IMR-90 (cell line): ENCODE measurements at regions not wholly inside any gene's neighbourhood (a gene's known extent, or its start where the extent isn't known, plus 50 kb on each side); places are given as distances from the start of the nearest gene placed in this dataset.

ENCODE experiments used
- ATAC-seq: fragments of 200-7000 bp; cut with Tn5 transposase; 2 replicates; pipeline ENCODE4 v1.9.1; 2020; ENCODE audit warnings: low read depth, mild to moderate bottlenecking, moderate library complexity
- BruUV-seq: library from RNA; stranded (reverse); fragments of 400-500 nt; replicated peaks from 2 replicates; lab custom pipeline; 2021; lab: Mats Ljungman, UMichigan
- CTCF ChIA-PET: fragments of 300-600 bp; formaldehyde crosslinking; extraction: SDS; loops from one replicate; lab custom pipeline; 2021; ENCODE audit warnings: antibody characterized with exemption; lab: Yijun Ruan, JAX
- POLR2A ChIA-PET: fragments of 300-600 bp; sonication (Branson Sonifier 250); formaldehyde crosslinking; loops from one replicate; lab custom pipeline; 2022; ENCODE audit warnings: antibody characterized with exemption; ENCODE audit not compliant: unreplicated experiment; lab: Charles Lee
- DNase-seq: peaks from one replicate; pipeline ENCODE4 v3.0.0; 2013
- H2AFZ ChIP-seq: replicated peaks from 2 replicates; pipeline ENCODE3; 2013; ENCODE audit warnings: low read length, mild to moderate bottlenecking; ENCODE audit not compliant: poor library complexity
- H2AK5ac ChIP-seq: 2 replicates; pipeline ENCODE4 v1.6.1; 2013; ENCODE audit warnings: low read depth, low read length, inconsistent platforms
- H2AK9ac ChIP-seq: replicated peaks from 2 replicates; pipeline ENCODE3; 2013; ENCODE audit warnings: mild to moderate bottlenecking, low read depth, low read length, moderate library complexity; ENCODE audit not compliant: poor library complexity
- H2BK120ac ChIP-seq: 2 replicates; pipeline ENCODE4 v1.6.1; 2013; ENCODE audit warnings: low read depth, low read length, inconsistent platforms
- H2BK15ac ChIP-seq: 3 replicates; pipeline ENCODE4 v1.6.1; 2013; ENCODE audit warnings: low read depth, low read length, inconsistent platforms
- H2BK20ac ChIP-seq: 2 replicates; pipeline ENCODE4 v1.6.1; 2013; ENCODE audit warnings: low read depth, mild to moderate bottlenecking, inconsistent platforms, low read length, moderate library complexity
- H2BK5ac ChIP-seq: 2 replicates; pipeline ENCODE4 v1.6.1; 2013; ENCODE audit warnings: mild to moderate bottlenecking, low read depth, low read length, inconsistent platforms; ENCODE audit not compliant: poor library complexity, severe bottlenecking
- H3K14ac ChIP-seq: replicated peaks from 2 replicates; pipeline ENCODE4 v1.6.1; 2013; ENCODE audit warnings: low read depth, low read length, inconsistent platforms
- H3K18ac ChIP-seq: 2 replicates; pipeline ENCODE4 v1.6.1; 2013; ENCODE audit warnings: low read depth, low read length, control low read depth
- H3K23ac ChIP-seq: 2 replicates; pipeline ENCODE4 v1.6.1; 2013; ENCODE audit warnings: low read depth, low read length, inconsistent platforms
- H3K27ac ChIP-seq: 2 replicates; pipeline ENCODE4 v1.5.1; 2013; ENCODE audit warnings: mild to moderate bottlenecking, control low read depth, low read length; ENCODE audit not compliant: insufficient read depth
- H3K27me3 ChIP-seq: 2 replicates; pipeline ENCODE4 v1.6.1; 2013; ENCODE audit warnings: low read length; ENCODE audit not compliant: control insufficient read depth, insufficient read depth
- H3K36me3 ChIP-seq: 2 replicates; pipeline ENCODE4 v1.6.1; 2013; ENCODE audit warnings: low read length, mixed read lengths; ENCODE audit not compliant: control insufficient read depth, insufficient read depth
- H3K4ac ChIP-seq: 2 replicates; pipeline ENCODE4 v1.6.1; 2013; ENCODE audit warnings: low read depth, low read length, inconsistent platforms
- H3K4me1 ChIP-seq: 2 replicates; pipeline ENCODE4 v1.6.1; 2013; ENCODE audit warnings: low read length, mixed read lengths; ENCODE audit not compliant: control insufficient read depth, insufficient read depth
- H3K4me2 ChIP-seq: 2 replicates; pipeline ENCODE4 v1.6.1; 2013; ENCODE audit warnings: low read depth, mild to moderate bottlenecking, control low read depth, low read length, moderate library complexity
- H3K4me3 ChIP-seq: 2 replicates; pipeline ENCODE4 v1.5.1; 2013; ENCODE audit warnings: low read depth, mild to moderate bottlenecking, control low read depth, low read length, moderate library complexity; ENCODE audit not compliant: insufficient read depth
- H3K56ac ChIP-seq: 2 replicates; pipeline ENCODE4 v1.6.1; 2013; ENCODE audit warnings: low read length, inconsistent platforms; ENCODE audit not compliant: insufficient read depth; ENCODE audit errors: extremely low read depth
- H3K79me1 ChIP-seq, 2 experiments: 2 replicates each; pipeline ENCODE4 v1.6.1; 2013; ENCODE audit warnings: low read length in 2 of 2, inconsistent platforms in 1 of 2, low read depth in 1 of 2
- H3K9ac ChIP-seq: 2 replicates; pipeline ENCODE4 v1.6.1; 2013; ENCODE audit warnings: low read depth, low read length, control low read depth
- H3K9me1 ChIP-seq: 2 replicates; pipeline ENCODE4 v1.6.1; 2013; ENCODE audit warnings: low read length, inconsistent platforms; ENCODE audit not compliant: insufficient read depth
- H3K9me3 ChIP-seq: 2 replicates; pipeline ENCODE4 v1.6.1; 2013; ENCODE audit warnings: low read length; ENCODE audit not compliant: control insufficient read depth, insufficient read depth
- H4K20me1 ChIP-seq: 2 replicates; pipeline ENCODE4 v1.6.1; 2013; ENCODE audit warnings: low read length, inconsistent platforms; ENCODE audit not compliant: insufficient read depth
- H4K5ac ChIP-seq: 2 replicates; pipeline ENCODE4 v1.6.1; 2013; ENCODE audit warnings: mild to moderate bottlenecking, low read depth, low read length, control low read depth
- H4K8ac ChIP-seq, 2 experiments: 2 replicates each; pipeline ENCODE4 v1.6.1; 2013; ENCODE audit warnings: low read depth in 2 of 2, low read length in 2 of 2, control low read depth in 1 of 2, inconsistent platforms in 1 of 2
- H4K91ac ChIP-seq: 2 replicates; pipeline ENCODE4 v1.6.1; 2013; ENCODE audit warnings: low read depth, low read length, inconsistent platforms; ENCODE audit not compliant: insufficient read depth
- CEBPB ChIP-seq: IDR thresholded peaks from 2 replicates; pipeline ENCODE4 v1.6.1; 2012; ENCODE audit warnings: low read depth, low read length, improper control_type of control experiment
- ELK1 ChIP-seq: fragments of 150-350 bp; IDR thresholded peaks from 2 replicates; pipeline ENCODE4 v1.6.1; 2016; ENCODE audit warnings: low read depth, mild to moderate bottlenecking, low read length, moderate library complexity, borderline replicate concordance
- MAZ ChIP-seq: IDR thresholded peaks from 2 replicates; pipeline ENCODE4 v1.6.1; 2012; ENCODE audit warnings: low read depth, mild to moderate bottlenecking, low read length, improper control_type of control experiment, moderate library complexity, borderline replicate concordance
- WGBS, 2 experiments: methylation state at CpG; one replicate each; pipeline versions ENCODE4 v1.1.5 to v1.1.7; 2013; ENCODE audit warnings: missing lambda C conversion rate in 2 of 2; ENCODE audit not compliant: insufficient read length in 1 of 2; ENCODE audit errors: extremely low coverage in 2 of 2; 5-methylcytosine and 5-hydroxymethylcytosine counted together
- dilution Hi-C: fragments of 300-500 bp; cut with HindIII; formaldehyde crosslinking; loops from one replicate; pipeline ENCODE4 v1.14.3; 2018; ENCODE audit warnings: low sequenced_read_pairs; ENCODE audit not compliant: unreplicated experiment
- in situ Hi-C: fragments of 300-500 bp; cut with MboI; formaldehyde crosslinking; loops from 3 replicates; pipeline ENCODE4 v1.14.3; 2019; ENCODE audit warnings: low sequenced_read_pairs, inconsistent platforms, mixed read lengths
- intact Hi-C: fragments of 100-400 bp; cut with micrococcal nuclease; formaldehyde crosslinking; loops from 2 replicates; pipeline ENCODE4 v1.10.0; 2022
- TF ChIP-seq, protein P1 (sequence below): fragments of 150-350 bp; IDR thresholded peaks from 2 replicates; pipeline ENCODE4 v1.6.1; 2017; ENCODE audit warnings: mild to moderate bottlenecking, antibody characterized with exemption, low read length, low read depth

GRCh38 chr9:119429302-119429701, 60.1 kb upstream of the BRINP1 start:
- Histone ChIP-seq H3K23ac (no peak overlapping the region), H3K4me1 (no peaks in the 10 kb centered on the region), H3K4me2 (no peak overlapping the region), H3K79me1 (no peaks in the 10 kb centered on the region), H3K56ac (no peak overlapping the region), H4K91ac (no peak overlapping the region), H2AFZ (no peak overlapping the region), H2BK20ac (no peak overlapping the region), H3K9me3 (peaks cover 3% of the 10 kb centered on the region; the same call in 1 of the 2 replicates), H3K36me3 (no peaks in the 10 kb centered on the region), H3K27me3 (no peaks in the 10 kb centered on the region), H3K27ac (no peak overlapping the region), H2AK5ac (no peak overlapping the region), H3K9ac (no peak overlapping the region), H3K4me3 (no peak overlapping the region), H2BK120ac (no peak overlapping the region), H4K5ac (no peak overlapping the region), H2BK5ac (no peak overlapping the region), H3K18ac (no peak overlapping the region), H3K9me1 (no peaks in the 10 kb centered on the region), H2BK15ac (no peak overlapping the region), H4K8ac (no peak overlapping the region), H3K14ac (no peak overlapping the region), H4K20me1 (no peaks in the 10 kb centered on the region), H3K4ac (no peak overlapping the region), H2AK9ac (no peak overlapping the region)
- in situ Hi-C loops (no loop called here), intact Hi-C loops (no loop called here), dilution Hi-C loops (no loop called here)
- ChIA-PET POLR2A (no interaction called here), CTCF (no interaction called here)
- DNase-seq (no peak), ATAC-seq (no peak)
- no CpG with 5 or more reads among the region's 4 CpGs for WGBS, 2 experiments
- no peak for TF ChIP-seq CEBPB
- TF ChIP-seq MAZ = no peak
- TF ChIP-seq, protein P1, sequence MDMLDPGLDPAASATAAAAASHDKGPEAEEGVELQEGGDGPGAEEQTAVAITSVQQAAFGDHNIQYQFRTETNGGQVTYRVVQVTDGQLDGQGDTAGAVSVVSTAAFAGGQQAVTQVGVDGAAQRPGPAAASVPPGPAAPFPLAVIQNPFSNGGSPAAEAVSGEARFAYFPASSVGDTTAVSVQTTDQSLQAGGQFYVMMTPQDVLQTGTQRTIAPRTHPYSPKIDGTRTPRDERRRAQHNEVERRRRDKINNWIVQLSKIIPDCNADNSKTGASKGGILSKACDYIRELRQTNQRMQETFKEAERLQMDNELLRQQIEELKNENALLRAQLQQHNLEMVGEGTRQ = no peak
- TF ChIP-seq ELK1 = no peak
- BruUV-seq = no TSS peak
